HG03442 (cell line): ENCODE measurements at regions not wholly inside any gene's neighbourhood (a gene's known extent, or its start where the extent isn't known, plus 50 kb on each side); places are given as distances from the start of the nearest gene placed in this dataset.
"Not testable (repeated sequence)": the region's sequence is repeated elsewhere in the genome, so short reads cannot be mapped to it uniquely, and the experiment has no call there.

Experiments used
- ATAC-seq: cut with Tn5 transposase; IDR thresholded peaks from one replicate; pipeline ENCODE4 v1.9.1; 2021; ENCODE audit warnings: mild to moderate bottlenecking, moderate library complexity; ENCODE audit not compliant: unreplicated experiment

- ATAC-seq = no peak
These were observed 579.3 kb downstream of the PLOD2 start for GRCh38 chr3:145581694-145582093.

GRCh38 chr3:145604851-145605250 lies 556.1 kb downstream of the PLOD2 start:
- ATAC-seq = no peak

DNA sequence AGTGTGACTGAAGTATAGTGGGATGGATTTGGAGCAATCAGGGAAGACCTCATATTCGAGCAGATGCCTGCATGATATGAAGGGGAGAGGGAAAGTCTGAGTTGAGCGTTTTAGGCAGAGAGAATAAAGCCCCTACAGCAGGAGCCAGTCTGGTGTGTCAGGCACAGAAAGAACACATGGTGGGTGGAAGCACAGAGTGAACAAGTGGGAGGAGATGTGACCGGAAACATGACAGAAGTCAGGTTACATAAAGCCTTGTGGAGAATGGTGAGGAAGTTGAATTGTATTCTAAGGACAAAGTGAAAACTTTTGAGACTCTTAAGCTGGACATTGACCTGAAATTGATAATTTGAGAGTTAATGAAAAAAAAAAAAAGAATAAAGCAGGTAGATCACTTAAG lies 541.0 kb downstream of the PLOD2 start:
- no peak for ATAC-seq

- no peak for ATAC-seq
These were observed 540.5 kb downstream of the PLOD2 start for GRCh38 chr3:145620486-145620885.

GRCh38 chr3:145623349-145623748 lies 537.6 kb downstream of the PLOD2 start:
- no peak for ATAC-seq

DNA sequence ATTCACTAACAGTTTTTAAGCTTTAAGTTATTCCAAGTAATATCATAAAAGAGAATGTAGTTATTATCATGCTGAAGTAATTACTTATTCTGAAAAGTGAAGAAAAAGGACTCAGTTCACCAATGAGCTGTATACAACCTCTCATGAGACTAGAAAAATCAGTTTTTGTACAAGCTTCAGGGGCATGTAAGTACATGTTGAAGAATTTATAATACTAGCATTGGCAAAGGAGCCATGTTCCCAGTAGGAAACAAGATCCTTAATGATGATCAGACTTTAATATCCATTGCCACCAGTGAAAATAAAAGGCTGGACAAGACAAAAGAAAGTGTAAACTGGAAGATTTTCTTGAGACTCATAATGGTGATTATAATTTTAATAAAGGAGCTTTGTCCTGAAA lies 532.8 kb downstream of the PLOD2 start:
- ATAC-seq = no peak

- ATAC-seq = no peak
These were observed 523.9 kb downstream of the PLOD2 start for GRCh38 chr3:145637105-145637504.

DNA sequence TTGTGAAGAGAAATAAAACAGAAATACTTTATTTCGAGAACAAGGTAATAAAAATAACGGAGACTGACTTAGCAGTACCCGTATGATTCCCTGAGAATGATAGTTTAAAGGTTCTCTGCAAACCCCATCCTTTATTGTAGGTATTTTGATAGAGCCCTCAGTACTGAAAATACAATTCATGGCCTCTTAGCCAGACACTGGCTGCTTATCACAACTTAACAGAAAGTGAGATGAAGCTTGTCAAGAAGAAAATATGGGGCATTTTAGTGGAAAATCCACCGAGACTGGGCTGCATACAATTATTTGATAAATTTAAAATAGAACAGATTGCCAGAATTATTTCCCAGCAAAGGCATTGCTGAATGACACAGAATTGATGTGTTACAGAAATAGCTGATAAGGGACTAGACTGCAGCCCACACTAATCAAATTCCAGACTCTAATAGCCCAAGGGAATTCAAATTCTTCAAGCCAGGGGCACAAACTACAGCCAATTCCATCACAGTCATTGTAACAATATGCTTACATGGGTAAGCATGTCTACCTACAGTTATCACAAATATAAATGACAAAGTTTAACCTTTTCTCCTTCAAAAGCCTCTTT lies 521.9 kb downstream of the PLOD2 start:
- no peak for ATAC-seq

DNA sequence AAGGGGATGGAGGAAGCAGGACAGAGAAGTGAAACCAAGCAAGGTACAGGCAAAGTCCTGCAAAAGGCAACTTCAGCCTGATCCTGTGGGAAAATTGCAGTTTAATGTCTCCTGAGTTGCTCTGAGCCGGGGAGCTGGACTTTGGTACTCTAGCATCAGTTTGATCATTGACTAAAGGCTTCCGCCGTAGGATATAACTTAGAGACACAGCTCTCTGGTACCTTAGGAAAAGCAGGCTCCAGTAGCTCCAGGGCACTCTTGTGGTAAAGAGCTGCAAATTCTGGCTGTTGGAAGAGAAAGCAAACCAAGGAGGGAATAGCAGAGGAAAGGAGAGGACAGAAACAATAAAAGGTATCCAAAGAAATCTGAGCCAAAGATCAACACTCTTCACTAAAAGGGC lies 521.1 kb downstream of the PLOD2 start:
- no peak for ATAC-seq

DNA sequence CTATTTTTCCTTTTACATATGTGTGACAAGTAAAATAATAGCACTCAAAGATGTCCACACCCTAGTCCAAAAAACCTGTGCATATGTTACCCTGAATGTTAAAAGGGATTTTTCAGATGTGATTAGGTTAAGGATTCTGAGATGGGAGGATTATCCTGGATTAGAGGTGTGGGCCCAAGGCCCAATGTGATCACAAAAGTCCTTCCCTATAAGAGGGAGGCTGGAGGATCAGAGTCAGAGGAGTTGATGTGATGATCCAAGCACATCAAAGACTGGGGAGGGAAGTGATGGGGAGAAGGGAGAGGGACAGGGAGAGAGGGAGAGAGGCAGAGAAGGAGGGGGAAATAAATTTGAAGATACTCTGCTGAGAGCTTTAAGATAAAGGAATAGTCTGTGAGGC lies 512.6 kb downstream of the PLOD2 start:
- no peak for ATAC-seq

- no peak for ATAC-seq
These were observed 511.6 kb downstream of the PLOD2 start for GRCh38 chr3:145649368-145649887.

GRCh38 chr3:145650170-145650569 lies 510.8 kb downstream of the PLOD2 start:
- no peak for ATAC-seq

- no peak for ATAC-seq
These were observed 489.9 kb downstream of the PLOD2 start for GRCh38 chr3:145671121-145671520.

GRCh38 chr3:145673838-145674237 lies 487.1 kb downstream of the PLOD2 start:
- ATAC-seq = no peak

- no peak for ATAC-seq
These were observed 482.6 kb downstream of the PLOD2 start for GRCh38 chr3:145678401-145678800.

DNA sequence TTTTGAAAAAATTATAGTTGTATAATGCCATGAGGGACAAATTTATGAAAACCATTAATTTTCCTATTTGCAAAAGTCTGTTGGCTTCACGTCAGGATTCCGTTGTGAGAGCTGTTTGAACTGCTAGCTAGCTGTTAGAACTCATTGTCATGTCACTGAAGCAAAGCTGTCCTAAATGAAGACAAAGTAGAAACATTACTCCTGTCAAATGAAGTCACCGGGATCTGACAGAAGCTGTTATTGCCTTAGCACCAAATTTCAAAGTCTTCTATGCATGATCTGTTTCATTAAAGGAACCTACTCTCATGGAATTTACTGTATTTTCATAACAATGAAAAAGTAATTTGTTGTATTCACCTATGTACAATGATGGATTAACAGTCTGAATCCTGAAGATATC lies 479.8 kb downstream of the PLOD2 start:
- no peak for ATAC-seq

DNA sequence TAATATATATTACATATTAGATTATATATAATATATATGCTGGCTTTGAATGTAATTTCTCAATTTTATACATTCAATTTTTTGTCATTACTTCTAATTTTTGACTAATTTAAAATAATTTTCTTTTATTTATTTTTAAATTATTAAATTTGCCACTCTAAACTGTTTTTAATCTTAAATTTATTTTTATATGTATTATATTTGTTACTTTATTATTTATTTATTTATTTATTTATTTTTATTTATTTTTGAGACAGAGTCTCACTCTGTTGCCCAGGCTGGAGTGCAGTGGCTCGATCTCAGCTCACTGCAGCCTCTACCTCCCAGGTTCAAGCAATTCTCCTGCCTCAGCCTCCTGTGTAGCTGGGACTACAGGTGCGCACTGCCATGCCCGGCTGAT lies 473.0 kb downstream of the PLOD2 start:
- ATAC-seq = not testable (repeated sequence)

DNA sequence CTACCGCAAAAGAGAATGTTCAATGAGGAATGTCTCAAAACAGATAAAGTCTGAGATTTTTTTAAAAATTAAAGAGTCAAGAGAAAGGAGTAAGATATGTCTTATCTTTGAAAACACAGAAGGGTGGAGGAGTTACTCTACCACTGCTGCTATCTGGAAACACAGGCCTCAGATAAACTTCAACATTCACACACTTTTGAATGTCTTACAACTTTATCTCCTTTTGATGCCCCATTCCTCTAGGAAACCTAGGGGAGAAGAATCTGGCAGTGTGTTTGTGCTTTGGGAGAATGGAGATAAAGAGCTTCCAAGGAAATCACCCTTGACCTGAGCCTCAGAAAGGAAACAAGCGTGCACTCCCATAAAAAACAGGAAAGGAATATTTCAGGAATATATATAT lies 468.2 kb downstream of the PLOD2 start:
- no peak for ATAC-seq

DNA sequence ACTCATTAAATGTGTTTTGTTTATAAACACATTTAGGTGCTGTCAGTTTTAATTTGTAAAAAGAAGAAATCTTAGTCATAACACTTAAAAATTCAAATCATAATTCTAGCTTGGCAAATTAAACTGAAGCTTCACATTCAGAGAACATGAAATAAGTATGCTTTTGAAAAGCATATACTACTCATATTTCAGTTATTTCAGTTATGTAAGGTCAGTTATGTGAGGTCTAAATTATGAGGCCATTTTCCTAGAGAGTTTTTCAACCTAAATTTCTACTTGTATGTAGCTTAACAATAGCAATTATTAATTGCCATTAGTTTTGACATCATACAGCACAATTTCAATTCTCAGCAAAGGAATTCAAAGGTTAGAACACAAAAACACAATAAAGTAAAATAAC lies 465.0 kb downstream of the PLOD2 start:
- ATAC-seq = no peak

- ATAC-seq = no peak
These were observed 462.7 kb downstream of the PLOD2 start for GRCh38 chr3:145698250-145698649.

- no peak for ATAC-seq
These were observed 462.2 kb downstream of the PLOD2 start for GRCh38 chr3:145698749-145699148.

DNA sequence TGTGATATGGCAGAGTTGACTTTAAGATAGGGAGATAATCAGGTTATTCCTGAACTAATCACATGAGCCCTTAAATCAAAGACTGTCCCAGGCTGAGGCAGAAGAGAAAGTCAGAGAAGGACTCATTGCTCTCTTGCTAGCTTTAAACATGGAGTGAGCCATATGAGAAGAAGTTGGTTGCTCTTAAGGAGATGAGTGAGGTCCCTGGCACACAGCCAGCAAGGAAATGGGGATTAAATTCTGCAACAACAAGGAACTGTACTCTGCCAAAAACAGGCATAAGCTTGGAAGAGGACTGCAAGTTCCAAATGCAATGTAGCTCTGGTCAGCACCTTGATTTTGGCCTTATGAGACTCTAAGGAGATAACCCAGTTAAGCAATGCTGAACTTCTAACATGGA lies 457.0 kb downstream of the PLOD2 start:
- ATAC-seq = no peak

- ATAC-seq = not testable (repeated sequence)
These were observed 451.2 kb downstream of the PLOD2 start for GRCh38 chr3:145709779-145710178.
